ENCODE measurements at regions not wholly inside any gene's neighbourhood (a gene's known extent, or its start where the extent isn't known, plus 50 kb on each side); places are given as distances from the start of the nearest gene placed in this dataset.

- TF ChIP-seq, protein P1, sequence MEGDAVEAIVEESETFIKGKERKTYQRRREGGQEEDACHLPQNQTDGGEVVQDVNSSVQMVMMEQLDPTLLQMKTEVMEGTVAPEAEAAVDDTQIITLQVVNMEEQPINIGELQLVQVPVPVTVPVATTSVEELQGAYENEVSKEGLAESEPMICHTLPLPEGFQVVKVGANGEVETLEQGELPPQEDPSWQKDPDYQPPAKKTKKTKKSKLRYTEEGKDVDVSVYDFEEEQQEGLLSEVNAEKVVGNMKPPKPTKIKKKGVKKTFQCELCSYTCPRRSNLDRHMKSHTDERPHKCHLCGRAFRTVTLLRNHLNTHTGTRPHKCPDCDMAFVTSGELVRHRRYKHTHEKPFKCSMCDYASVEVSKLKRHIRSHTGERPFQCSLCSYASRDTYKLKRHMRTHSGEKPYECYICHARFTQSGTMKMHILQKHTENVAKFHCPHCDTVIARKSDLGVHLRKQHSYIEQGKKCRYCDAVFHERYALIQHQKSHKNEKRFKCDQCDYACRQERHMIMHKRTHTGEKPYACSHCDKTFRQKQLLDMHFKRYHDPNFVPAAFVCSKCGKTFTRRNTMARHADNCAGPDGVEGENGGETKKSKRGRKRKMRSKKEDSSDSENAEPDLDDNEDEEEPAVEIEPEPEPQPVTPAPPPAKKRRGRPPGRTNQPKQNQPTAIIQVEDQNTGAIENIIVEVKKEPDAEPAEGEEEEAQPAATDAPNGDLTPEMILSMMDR (IDR thresholded peaks at IDR 0.05; ENCODE audit: insufficient read depth, low read length, poor library complexity, severe bottlenecking) = no peak
These were observed 355.8 kb upstream of the SASH1 start for GRCh38 chr6:147986846-147987245.

GRCh38 chr6:147990159-147990558, 352.5 kb upstream of the SASH1 start:
- Histone ChIP-seq H3K27me3 (replicated peaks; ENCODE audit: control insufficient read depth, insufficient read depth, low read length) (no peaks in the 10 kb centered on the region), H3K4me3 (replicated peaks; ENCODE audit: low read depth, low read length) (no peak overlapping the region), H3K36me3 (ENCODE audit: control insufficient read depth, insufficient read depth, low read length) (no peaks in the 10 kb centered on the region)
- no peak for DNase-seq (ENCODE audit: extremely low read depth, insufficient read length)
- TF ChIP-seq, protein P1 (IDR thresholded peaks at IDR 0.05; ENCODE audit: insufficient read depth, low read length, poor library complexity, severe bottlenecking) = no peak

More at GRCh38 chr6:147986846-147987245, 355.8 kb upstream of the SASH1 start:
- no peaks in the 10 kb centered on the region for H3K36me3 ChIP-seq (ENCODE audit: control insufficient read depth, insufficient read depth, low read length)
- no peak overlapping the region for H3K4me3 ChIP-seq (replicated peaks; ENCODE audit: low read depth, low read length)
- DNase-seq (ENCODE audit: extremely low read depth, insufficient read length) = no peak
- H3K27me3 ChIP-seq (replicated peaks; ENCODE audit: control insufficient read depth, insufficient read depth, low read length) = no peaks in the 10 kb centered on the region

- Histone ChIP-seq H3K36me3 (ENCODE audit: control insufficient read depth, insufficient read depth, low read length) (no peaks in the 10 kb centered on the region), H3K27me3 (replicated peaks; ENCODE audit: control insufficient read depth, insufficient read depth, low read length) (no peaks in the 10 kb centered on the region), H3K4me3 (replicated peaks; ENCODE audit: low read depth, low read length) (no peak overlapping the region)
- DNase-seq (ENCODE audit: extremely low read depth, insufficient read length) = no peak
- TF ChIP-seq, protein P1 (IDR thresholded peaks at IDR 0.05; ENCODE audit: insufficient read depth, low read length, poor library complexity, severe bottlenecking) = no peak
These were observed 350.7 kb upstream of the SASH1 start for GRCh38 chr6:147991961-147992360.

DNA sequence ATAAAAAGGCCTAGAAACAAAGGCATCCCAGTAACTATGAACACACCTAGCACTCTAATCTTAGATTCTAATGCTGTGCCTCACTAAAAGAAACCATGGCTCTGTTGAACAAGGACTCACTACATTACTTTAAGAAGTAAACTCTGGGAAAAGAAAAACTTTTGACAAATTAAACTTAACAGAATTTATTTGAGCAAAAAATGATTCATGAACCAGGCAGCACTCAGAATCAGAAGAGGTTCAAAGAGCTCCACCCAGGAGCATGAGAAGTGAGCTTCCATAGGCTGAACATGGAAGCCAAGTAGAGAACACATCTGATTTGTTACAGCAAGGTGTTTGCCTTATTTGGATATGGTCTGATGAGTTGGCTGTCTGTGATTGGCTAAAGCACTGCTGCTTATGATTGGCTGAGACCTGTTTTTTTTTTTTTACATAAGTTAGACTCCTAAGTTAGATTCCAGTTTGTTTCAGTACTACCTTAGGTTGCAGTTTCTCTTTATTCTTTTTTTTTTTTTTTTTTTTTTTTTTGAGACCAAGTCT, 343.6 kb upstream of the SASH1 start:
- Histone ChIP-seq H3K36me3 (ENCODE audit: control insufficient read depth, insufficient read depth, low read length) (no peaks in the 10 kb centered on the region), H3K4me3 (replicated peaks; ENCODE audit: low read depth, low read length) (no peak overlapping the region), H3K27me3 (replicated peaks; ENCODE audit: control insufficient read depth, insufficient read depth, low read length) (no peaks in the 10 kb centered on the region)
- TF ChIP-seq, protein P1 (IDR thresholded peaks at IDR 0.05; ENCODE audit: insufficient read depth, low read length, poor library complexity, severe bottlenecking) = no peak
- no peak for DNase-seq (ENCODE audit: extremely low read depth, insufficient read length)

GRCh38 chr6:148001844-148002642, 340.6 kb upstream of the SASH1 start:
- no peak for DNase-seq (ENCODE audit: extremely low read depth, insufficient read length)
- Histone ChIP-seq H3K27me3 (replicated peaks; ENCODE audit: control insufficient read depth, insufficient read depth, low read length) (no peaks in the 10 kb centered on the region), H3K36me3 (ENCODE audit: control insufficient read depth, insufficient read depth, low read length) (no peaks in the 10 kb centered on the region), H3K4me3 (replicated peaks; ENCODE audit: low read depth, low read length) (no peak overlapping the region)
- TF ChIP-seq, protein P1 (IDR thresholded peaks at IDR 0.05; ENCODE audit: insufficient read depth, low read length, poor library complexity, severe bottlenecking) = no peak

Measured in GM06990 (cell line).